ENCODE measurements at regions not wholly inside any gene's neighbourhood (a gene's known extent, or its start where the extent isn't known, plus 50 kb on each side); places are given as distances from the start of the nearest gene placed in this dataset.
A peak's percentile ranks its signal among the peaks of the same experiment; 100 is the strongest.

GRCh38 chr9:78962156-78962555 is 609.6 kb upstream of the TLE4 start:
- Histone ChIP-seq H3K4me2 (ENCODE audit: low read length) (no peak overlapping the region), H3K9ac (ENCODE audit: low read length) (no peak overlapping the region), H3K79me2 (ENCODE audit: insufficient read depth, low read length) (no peaks in the 10 kb centered on the region), H3K27ac (ENCODE audit: low read depth, low read length) (no peak overlapping the region), H3K9me3 (ENCODE audit: insufficient read depth, low read depth, low read length) (no peaks in the 10 kb centered on the region), H4K20me1 (ENCODE audit: insufficient read depth, low read length) (no peaks in the 10 kb centered on the region), H3K4me3 (ENCODE audit: insufficient read depth, low read depth, low read length) (no peak overlapping the region), H3K4me1 (ENCODE audit: insufficient read depth, low read length) (no peaks in the 10 kb centered on the region), H3K36me3 (ENCODE audit: insufficient read depth, low read length) (no peaks in the 10 kb centered on the region), H3K27me3 (ENCODE audit: insufficient read depth, low read length) (no peaks in the 10 kb centered on the region), H2AFZ (ENCODE audit: low read depth, low read length) (no peak overlapping the region)
- Mint-ChIP-seq H3K27ac (ENCODE audit: unreplicated experiment) (no peak overlapping the region), H3K4me3 (ENCODE audit: unreplicated experiment) (no peak overlapping the region), H3K4me1 (ENCODE audit: low read depth, unreplicated experiment) (no peaks in the 10 kb centered on the region), H3K9me3 (ENCODE audit: unreplicated experiment) (peaks cover 11% of the 10 kb centered on the region), H3K36me3 (ENCODE audit: low read depth, unreplicated experiment) (no peaks in the 10 kb centered on the region), H3K27me3 (ENCODE audit: low read depth, unreplicated experiment) (no peaks in the 10 kb centered on the region)
- FAIRE-seq (no peak), DNase-seq (ENCODE audit: low read depth) (no peak)
- TF ChIP-seq, protein P1, sequence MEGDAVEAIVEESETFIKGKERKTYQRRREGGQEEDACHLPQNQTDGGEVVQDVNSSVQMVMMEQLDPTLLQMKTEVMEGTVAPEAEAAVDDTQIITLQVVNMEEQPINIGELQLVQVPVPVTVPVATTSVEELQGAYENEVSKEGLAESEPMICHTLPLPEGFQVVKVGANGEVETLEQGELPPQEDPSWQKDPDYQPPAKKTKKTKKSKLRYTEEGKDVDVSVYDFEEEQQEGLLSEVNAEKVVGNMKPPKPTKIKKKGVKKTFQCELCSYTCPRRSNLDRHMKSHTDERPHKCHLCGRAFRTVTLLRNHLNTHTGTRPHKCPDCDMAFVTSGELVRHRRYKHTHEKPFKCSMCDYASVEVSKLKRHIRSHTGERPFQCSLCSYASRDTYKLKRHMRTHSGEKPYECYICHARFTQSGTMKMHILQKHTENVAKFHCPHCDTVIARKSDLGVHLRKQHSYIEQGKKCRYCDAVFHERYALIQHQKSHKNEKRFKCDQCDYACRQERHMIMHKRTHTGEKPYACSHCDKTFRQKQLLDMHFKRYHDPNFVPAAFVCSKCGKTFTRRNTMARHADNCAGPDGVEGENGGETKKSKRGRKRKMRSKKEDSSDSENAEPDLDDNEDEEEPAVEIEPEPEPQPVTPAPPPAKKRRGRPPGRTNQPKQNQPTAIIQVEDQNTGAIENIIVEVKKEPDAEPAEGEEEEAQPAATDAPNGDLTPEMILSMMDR (IDR thresholded peaks at IDR 0.05; ENCODE audit: insufficient read depth, low read depth, low read length) = no peak
- no peak for TF ChIP-seq EZH2 (IDR thresholded peaks at IDR 0.05; ENCODE audit: insufficient read depth, low read length)

- TF ChIP-seq, protein P1 (IDR thresholded peaks at IDR 0.05; ENCODE audit: insufficient read depth, low read depth, low read length) = no peak
- TF ChIP-seq EZH2 (IDR thresholded peaks at IDR 0.05; ENCODE audit: insufficient read depth, low read length) = no peak
These were observed 607.9 kb upstream of the TLE4 start for GRCh38 chr9:78963911-78964310.

GRCh38 chr9:78967596-78968217 is 604.1 kb upstream of the TLE4 start:
- Mint-ChIP-seq H3K9me3 (ENCODE audit: unreplicated experiment) (peaks cover 1% of the 10 kb centered on the region), H3K27ac (ENCODE audit: unreplicated experiment) (no peak overlapping the region), H3K4me1 (ENCODE audit: low read depth, unreplicated experiment) (peaks cover 4% of the 10 kb centered on the region), H3K4me3 (ENCODE audit: unreplicated experiment) (no peak overlapping the region), H3K27me3 (ENCODE audit: low read depth, unreplicated experiment) (no peaks in the 10 kb centered on the region), H3K36me3 (ENCODE audit: low read depth, unreplicated experiment) (no peaks in the 10 kb centered on the region)
- no peaks in the 10 kb centered on the region for H4K20me1 ChIP-seq (ENCODE audit: insufficient read depth, low read length)
- no peak for TF ChIP-seq EZH2 (IDR thresholded peaks at IDR 0.05; ENCODE audit: insufficient read depth, low read length)
- H3K4me2 ChIP-seq (ENCODE audit: low read length) = no peak overlapping the region
- H3K27ac ChIP-seq (ENCODE audit: low read depth, low read length) = no peak overlapping the region
- no peak overlapping the region for H2AFZ ChIP-seq (ENCODE audit: low read depth, low read length)
- no peaks in the 10 kb centered on the region for H3K27me3 ChIP-seq (ENCODE audit: insufficient read depth, low read length)
- no peaks in the 10 kb centered on the region for H3K36me3 ChIP-seq (ENCODE audit: insufficient read depth, low read length)
- H3K79me2 ChIP-seq (ENCODE audit: insufficient read depth, low read length) = no peaks in the 10 kb centered on the region
- H3K9ac ChIP-seq (ENCODE audit: low read length) = no peak overlapping the region
- H3K4me3 ChIP-seq (ENCODE audit: insufficient read depth, low read depth, low read length) = no peak overlapping the region
- peak; percentile 52 for FAIRE-seq
- no peak for DNase-seq (ENCODE audit: low read depth)
- H3K9me3 ChIP-seq (ENCODE audit: insufficient read depth, low read depth, low read length) = no peaks in the 10 kb centered on the region
- no peaks in the 10 kb centered on the region for H3K4me1 ChIP-seq (ENCODE audit: insufficient read depth, low read length)

More at GRCh38 chr9:78963911-78964310, 607.9 kb upstream of the TLE4 start:
- no peak overlapping the region for H3K4me3 ChIP-seq (ENCODE audit: insufficient read depth, low read depth, low read length)
- H3K9me3 ChIP-seq (ENCODE audit: insufficient read depth, low read depth, low read length) = no peaks in the 10 kb centered on the region
- FAIRE-seq (no peak), DNase-seq (ENCODE audit: low read depth) (no peak)
- no peak overlapping the region for H3K4me3 Mint-ChIP-seq (ENCODE audit: unreplicated experiment)
- no peaks in the 10 kb centered on the region for H3K36me3 ChIP-seq (ENCODE audit: insufficient read depth, low read length)
- no peaks in the 10 kb centered on the region for H3K27me3 Mint-ChIP-seq (ENCODE audit: low read depth, unreplicated experiment)
- H3K79me2 ChIP-seq (ENCODE audit: insufficient read depth, low read length) = no peaks in the 10 kb centered on the region
- H3K27me3 ChIP-seq (ENCODE audit: insufficient read depth, low read length) = no peaks in the 10 kb centered on the region
- H3K27ac ChIP-seq (ENCODE audit: low read depth, low read length) = no peak overlapping the region
- H3K4me1 Mint-ChIP-seq (ENCODE audit: low read depth, unreplicated experiment) = peaks cover 4% of the 10 kb centered on the region
- no peak overlapping the region for H3K9ac ChIP-seq (ENCODE audit: low read length)
- H4K20me1 ChIP-seq (ENCODE audit: insufficient read depth, low read length) = no peaks in the 10 kb centered on the region
- H3K4me2 ChIP-seq (ENCODE audit: low read length) = no peak overlapping the region
- no peak overlapping the region for H3K27ac Mint-ChIP-seq (ENCODE audit: unreplicated experiment)
- peaks cover 11% of the 10 kb centered on the region for H3K9me3 Mint-ChIP-seq (ENCODE audit: unreplicated experiment)
- H3K4me1 ChIP-seq (ENCODE audit: insufficient read depth, low read length) = no peaks in the 10 kb centered on the region
- no peak overlapping the region for H2AFZ ChIP-seq (ENCODE audit: low read depth, low read length)
- H3K36me3 Mint-ChIP-seq (ENCODE audit: low read depth, unreplicated experiment) = no peaks in the 10 kb centered on the region

Measured in astrocyte (in vitro differentiated cells and primary cell).